ENCODE measurements at regions not wholly inside any gene's neighbourhood (a gene's known extent, or its start where the extent isn't known, plus 50 kb on each side); places are given as distances from the start of the nearest gene placed in this dataset.
"Not testable (repeated sequence)": the region's sequence is repeated elsewhere in the genome, so short reads cannot be mapped to it uniquely, and the experiment has no call there.

GRCh38 chr2:116224610-116225009, 1589.9 kb upstream of the DDX18 start:
- H3K27ac ChIP-seq, result no peak overlapping the region
- ChIA-PET CTCF (interaction anchor here (0.6 kb wide), 2 partner anchors 73 to 449 kb away, joined by 3 read pairs; no protein-coding TSS in a partner anchor), POLR2A (ENCODE audit: low non-redundant PET) (no interaction called here)
- TF ChIP-seq, protein P1, sequence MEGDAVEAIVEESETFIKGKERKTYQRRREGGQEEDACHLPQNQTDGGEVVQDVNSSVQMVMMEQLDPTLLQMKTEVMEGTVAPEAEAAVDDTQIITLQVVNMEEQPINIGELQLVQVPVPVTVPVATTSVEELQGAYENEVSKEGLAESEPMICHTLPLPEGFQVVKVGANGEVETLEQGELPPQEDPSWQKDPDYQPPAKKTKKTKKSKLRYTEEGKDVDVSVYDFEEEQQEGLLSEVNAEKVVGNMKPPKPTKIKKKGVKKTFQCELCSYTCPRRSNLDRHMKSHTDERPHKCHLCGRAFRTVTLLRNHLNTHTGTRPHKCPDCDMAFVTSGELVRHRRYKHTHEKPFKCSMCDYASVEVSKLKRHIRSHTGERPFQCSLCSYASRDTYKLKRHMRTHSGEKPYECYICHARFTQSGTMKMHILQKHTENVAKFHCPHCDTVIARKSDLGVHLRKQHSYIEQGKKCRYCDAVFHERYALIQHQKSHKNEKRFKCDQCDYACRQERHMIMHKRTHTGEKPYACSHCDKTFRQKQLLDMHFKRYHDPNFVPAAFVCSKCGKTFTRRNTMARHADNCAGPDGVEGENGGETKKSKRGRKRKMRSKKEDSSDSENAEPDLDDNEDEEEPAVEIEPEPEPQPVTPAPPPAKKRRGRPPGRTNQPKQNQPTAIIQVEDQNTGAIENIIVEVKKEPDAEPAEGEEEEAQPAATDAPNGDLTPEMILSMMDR (conservative IDR thresholded peaks at IDR 0.05; ENCODE audit: low read depth), result no peak
- DNase-seq (ENCODE audit: low spot score), result no peak

DNA sequence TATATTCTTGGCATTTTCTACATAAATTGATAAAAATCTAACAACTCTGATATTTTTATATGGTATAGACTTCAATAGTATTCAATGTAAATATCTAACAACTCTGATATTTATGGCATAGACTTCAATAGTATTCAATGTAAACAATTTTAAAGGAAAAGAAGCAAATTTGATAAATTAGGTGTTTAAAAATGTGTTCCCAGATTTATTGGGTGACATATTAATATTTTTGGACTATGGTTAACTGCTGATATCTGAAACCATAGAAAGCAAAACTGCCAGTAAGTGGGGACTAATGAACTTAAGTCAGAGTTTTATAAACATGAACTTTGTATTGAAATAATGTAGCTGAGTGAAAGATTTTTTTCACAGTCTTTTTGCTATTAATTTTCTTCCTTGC, 1576.0 kb upstream of the DDX18 start:
- ChIA-PET POLR2A (ENCODE audit: low non-redundant PET) (no interaction called here), CTCF (no interaction called here)
- TF ChIP-seq, protein P1 (conservative IDR thresholded peaks at IDR 0.05; ENCODE audit: low read depth), result no peak
- H3K27ac ChIP-seq, result no peak overlapping the region
- no peak for DNase-seq (ENCODE audit: low spot score)

DNA sequence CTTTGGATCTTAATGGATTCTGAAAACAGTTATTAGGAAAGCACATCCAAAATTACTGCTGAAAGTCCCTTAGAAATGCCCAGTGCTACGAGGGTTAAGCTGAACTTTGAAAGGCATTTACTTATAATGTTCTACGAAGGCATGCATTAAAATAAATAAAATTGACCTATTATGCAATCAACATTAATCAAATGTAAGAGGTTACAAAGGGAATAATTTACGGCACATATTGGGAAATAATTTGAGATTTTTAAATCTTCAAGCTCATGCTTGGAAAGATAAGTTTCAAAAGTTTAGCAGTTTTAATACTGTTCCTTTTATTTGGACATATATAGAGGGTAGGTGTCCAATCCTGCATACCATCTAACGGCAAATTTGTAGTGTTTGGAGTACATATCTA, 1564.1 kb upstream of the DDX18 start:
- H3K27ac ChIP-seq, result no peak overlapping the region
- POLR2A ChIA-PET (ENCODE audit: low non-redundant PET), result no interaction called here
- TF ChIP-seq, protein P1 (conservative IDR thresholded peaks at IDR 0.05; ENCODE audit: low read depth), result no peak
- CTCF ChIA-PET, result no interaction called here
- no peak for DNase-seq (ENCODE audit: low spot score)

DNA sequence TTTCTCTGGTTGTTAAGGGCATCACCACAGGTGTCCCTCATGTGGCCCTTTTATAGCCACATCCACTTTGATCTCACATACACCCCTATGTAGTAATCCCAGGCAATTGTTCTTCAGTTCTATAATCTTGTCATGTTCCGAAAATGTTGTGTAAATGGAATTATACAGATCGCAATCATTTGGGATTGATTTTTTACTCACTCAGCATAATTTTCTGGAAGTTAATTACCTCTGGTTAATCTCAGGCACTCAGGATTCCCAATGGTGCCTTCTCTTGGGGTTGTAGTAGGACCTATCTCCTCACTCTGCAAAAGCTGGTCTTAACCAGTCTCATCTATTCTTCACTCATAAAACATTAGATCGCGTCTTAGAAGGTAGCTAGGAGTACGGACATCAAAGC, 1549.6 kb upstream of the DDX18 start:
- no peak for DNase-seq (ENCODE audit: low spot score)
- ChIA-PET CTCF (no interaction called here), POLR2A (ENCODE audit: low non-redundant PET) (no interaction called here)
- TF ChIP-seq, protein P1 (conservative IDR thresholded peaks at IDR 0.05; ENCODE audit: low read depth), result no peak
- H3K27ac ChIP-seq, result no peak overlapping the region

GRCh38 chr2:116269040-116269439, 1545.5 kb upstream of the DDX18 start:
- no peak for DNase-seq (ENCODE audit: low spot score)
- ChIA-PET POLR2A (ENCODE audit: low non-redundant PET) (no interaction called here), CTCF (no interaction called here)
- H3K27ac ChIP-seq, result no peak overlapping the region
- TF ChIP-seq, protein P1 (conservative IDR thresholded peaks at IDR 0.05; ENCODE audit: low read depth), result no peak

DNA sequence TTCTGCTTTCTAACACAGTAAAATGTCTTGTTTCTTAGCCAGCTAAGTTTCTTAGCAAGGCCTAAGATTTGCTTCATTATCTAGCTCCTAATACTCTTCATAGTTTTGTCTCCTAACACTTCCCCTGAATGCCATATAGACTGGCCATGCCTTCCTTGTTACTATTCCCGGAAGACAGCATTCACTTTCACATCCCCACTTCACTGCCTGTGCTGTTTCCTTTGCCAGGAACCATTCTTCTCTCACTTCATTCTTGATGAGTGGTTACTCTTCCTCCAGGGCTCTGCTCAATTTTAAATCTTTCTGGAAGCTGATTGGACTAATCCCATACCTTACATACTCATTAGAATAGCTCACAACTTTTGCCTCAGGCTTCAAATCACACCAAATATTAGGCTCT, 1510.2 kb upstream of the DDX18 start:
- no peak overlapping the region for H3K27ac ChIP-seq
- no peak for DNase-seq (ENCODE audit: low spot score)
- TF ChIP-seq, protein P1 (conservative IDR thresholded peaks at IDR 0.05; ENCODE audit: low read depth), result no peak
- CTCF ChIA-PET, result no interaction called here
- POLR2A ChIA-PET (ENCODE audit: low non-redundant PET), result no interaction called here

GRCh38 chr2:116317111-116317510, 1497.4 kb upstream of the DDX18 start:
- ChIA-PET POLR2A (ENCODE audit: low non-redundant PET) (no interaction called here), CTCF (no interaction called here)
- DNase-seq (ENCODE audit: low spot score), result no peak
- TF ChIP-seq, protein P1 (conservative IDR thresholded peaks at IDR 0.05; ENCODE audit: low read depth), result no peak
- no peak overlapping the region for H3K27ac ChIP-seq

- DNase-seq (ENCODE audit: low spot score); POLR2A ChIA-PET (ENCODE audit: low non-redundant PET); H3K27ac ChIP-seq: not testable (repeated sequence)
- CTCF ChIA-PET, result interaction anchor here (0.6 kb wide), 1 partner anchor 16 kb away, joined by 3 read pairs; no protein-coding TSS in a partner anchor
Observed at GRCh38 chr2:116318551-116318950, 1495.9 kb upstream of the DDX18 start.
